Activated T-helper 9 cell treated with anti-CD3 and anti-CD28 coated beads, Interleukin-2, amount 50 U/mL, for 16 hours (primary cell): ENCODE measurements at regions not wholly inside any gene's neighbourhood (a gene's known extent, or its start where the extent isn't known, plus 50 kb on each side); places are given as distances from the start of the nearest gene placed in this dataset.
"Not testable (repeated sequence)": the region's sequence is repeated elsewhere in the genome, so short reads cannot be mapped to it uniquely, and the experiment has no call there.

Source experiments
- DNase-seq: peaks from one replicate; pipeline ENCODE4 v3.0.0-alpha.2; 2020; ENCODE audit warnings: low read depth

GRCh38 chr7:65800890-65801341 lies 72.0 kb upstream of the VKORC1L1 start:
- no peak for DNase-seq

- no peak for DNase-seq
These were observed 68.0 kb upstream of the VKORC1L1 start for GRCh38 chr7:65804887-65805286.

GRCh38 chr7:65807067-65807466 lies 65.8 kb upstream of the VKORC1L1 start:
- DNase-seq = not testable (repeated sequence)

GRCh38 chr7:65809259-65809981 lies 63.5 kb upstream of the VKORC1L1 start:
- DNase-seq = no peak

- DNase-seq = no peak
These were observed 62.9 kb upstream of the VKORC1L1 start for GRCh38 chr7:65809982-65810288.

GRCh38 chr7:65812281-65812680 lies 60.6 kb upstream of the VKORC1L1 start:
- DNase-seq = no peak

GRCh38 chr7:65814556-65815167 lies 58.2 kb upstream of the VKORC1L1 start:
- not testable (repeated sequence) for DNase-seq

- DNase-seq = no peak
These were observed 52.5 kb upstream of the VKORC1L1 start for GRCh38 chr7:65820287-65820950.
